ENCODE measurements at regions not wholly inside any gene's neighbourhood (a gene's known extent, or its start where the extent isn't known, plus 50 kb on each side); places are given as distances from the start of the nearest gene placed in this dataset.
A peak's percentile ranks its signal among the peaks of the same experiment; 100 is the strongest.

DNA sequence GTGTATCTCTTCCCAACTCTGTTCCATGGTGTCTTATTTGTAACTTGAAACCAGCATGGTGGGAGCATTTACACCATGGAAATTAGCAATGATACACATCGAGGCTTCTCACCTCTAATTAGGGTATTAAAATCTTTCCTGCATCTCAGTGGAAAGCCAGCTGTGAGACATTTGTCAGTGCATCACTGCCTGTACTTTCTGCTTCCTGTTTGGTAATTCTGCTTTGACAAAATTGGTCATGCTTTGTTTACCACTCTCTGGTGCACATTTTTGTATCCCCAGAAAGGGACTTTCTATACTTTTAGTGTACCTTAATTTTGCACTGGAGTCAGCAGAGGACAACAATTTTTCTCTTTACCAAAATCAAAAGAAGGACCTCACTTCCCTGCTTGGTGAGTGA, 402.1 kb downstream of the PDCD6IP start:
- no peak for DNase-seq

DNA sequence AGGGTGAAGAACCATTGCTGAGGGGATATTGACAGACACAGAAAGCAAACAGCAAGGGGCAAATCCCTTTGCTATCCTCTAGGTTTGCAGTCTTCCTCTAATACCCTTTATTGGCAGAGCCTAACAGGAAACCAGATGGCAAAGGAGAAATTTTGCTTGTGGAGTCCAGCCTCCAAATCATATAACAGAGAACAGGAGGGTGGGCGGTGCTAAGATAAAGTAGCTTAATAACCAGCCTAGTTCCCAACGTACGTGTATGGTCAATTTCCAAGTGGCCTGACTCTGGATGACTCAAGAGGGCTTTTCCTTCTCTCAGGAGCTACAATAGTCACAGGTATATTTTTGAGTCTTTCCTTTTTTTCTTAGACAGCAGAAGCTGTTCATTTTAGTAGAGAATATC, 404.5 kb downstream of the PDCD6IP start:
- DNase-seq, result no peak

DNA sequence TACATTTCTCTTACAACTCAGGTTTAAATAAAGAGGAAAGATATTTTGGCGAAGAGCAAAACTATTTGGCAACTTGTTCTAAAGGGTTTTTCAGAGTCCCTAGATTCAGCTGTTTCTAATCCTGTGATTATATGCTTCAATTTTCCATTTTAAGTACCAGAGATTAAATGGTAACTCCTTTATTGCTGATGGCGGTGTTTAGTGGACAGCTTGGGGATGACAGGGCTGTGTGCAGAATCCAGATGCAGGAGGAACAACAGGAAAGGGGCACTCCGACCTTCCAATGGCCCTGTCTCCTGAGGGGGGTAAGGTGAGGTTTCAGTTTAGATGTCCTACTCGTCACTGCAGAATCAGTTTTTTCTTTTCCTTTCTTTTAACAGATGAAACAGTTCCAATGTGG, 405.0 kb downstream of the PDCD6IP start:
- no peak for DNase-seq

DNA sequence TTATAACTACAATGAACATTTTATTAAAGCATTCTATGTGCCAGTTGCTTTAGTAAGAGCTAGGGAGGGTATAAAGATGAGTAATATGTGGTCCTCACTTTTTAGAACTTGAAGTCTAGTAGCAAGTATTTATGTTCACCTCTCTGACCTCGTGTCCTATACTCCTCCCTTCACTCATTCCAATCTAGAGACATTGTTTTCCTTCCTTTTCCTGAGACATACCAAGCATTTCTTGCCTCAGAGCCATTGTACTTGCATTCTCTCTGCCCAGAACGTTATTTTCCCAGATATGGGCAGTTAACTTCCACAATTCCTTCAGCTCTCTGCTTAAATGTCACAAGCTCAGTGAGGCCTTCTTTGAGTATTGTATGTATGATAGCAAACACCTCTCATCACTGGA, 408.6 kb downstream of the PDCD6IP start:
- no peak for DNase-seq

DNA sequence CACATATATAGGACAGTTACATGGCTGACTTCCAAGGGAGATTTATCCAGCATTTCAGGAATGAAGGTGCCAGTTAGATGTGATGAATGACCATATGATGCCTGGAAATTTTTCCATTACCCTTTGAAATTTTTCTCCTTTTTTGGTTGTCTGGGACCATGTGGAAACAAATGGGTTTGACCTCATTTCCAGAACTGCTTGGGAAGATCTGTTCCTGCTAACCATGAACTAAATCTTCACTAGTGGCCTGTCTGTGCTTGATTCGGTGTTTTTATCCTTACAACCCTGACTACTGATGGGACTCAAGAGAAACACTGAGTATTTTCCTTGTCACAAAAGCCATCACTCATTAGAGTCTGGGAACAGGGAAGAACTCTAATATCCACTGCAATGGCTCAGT, 409.4 kb downstream of the PDCD6IP start:
- no peak for DNase-seq

DNA sequence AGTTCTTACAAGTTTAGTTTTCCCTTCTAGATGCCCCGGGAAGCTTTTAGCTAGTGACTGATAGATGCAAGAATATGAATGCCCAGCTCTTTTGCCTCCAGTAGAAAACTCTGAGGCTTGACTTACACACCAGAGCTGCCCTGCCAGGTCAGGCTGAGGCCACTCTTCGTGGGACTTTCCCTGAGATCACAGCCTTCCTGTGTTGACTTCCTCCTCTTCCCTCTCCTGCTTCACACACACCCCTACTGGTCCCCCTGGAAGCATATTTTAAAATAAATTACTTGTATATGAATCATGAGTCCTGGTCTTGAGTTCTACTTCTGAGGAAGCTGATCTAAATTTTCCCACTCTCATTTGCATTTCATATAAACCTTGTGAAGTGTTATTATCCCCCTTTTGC, 413.7 kb downstream of the PDCD6IP start:
- DNase-seq, result no peak

DNA sequence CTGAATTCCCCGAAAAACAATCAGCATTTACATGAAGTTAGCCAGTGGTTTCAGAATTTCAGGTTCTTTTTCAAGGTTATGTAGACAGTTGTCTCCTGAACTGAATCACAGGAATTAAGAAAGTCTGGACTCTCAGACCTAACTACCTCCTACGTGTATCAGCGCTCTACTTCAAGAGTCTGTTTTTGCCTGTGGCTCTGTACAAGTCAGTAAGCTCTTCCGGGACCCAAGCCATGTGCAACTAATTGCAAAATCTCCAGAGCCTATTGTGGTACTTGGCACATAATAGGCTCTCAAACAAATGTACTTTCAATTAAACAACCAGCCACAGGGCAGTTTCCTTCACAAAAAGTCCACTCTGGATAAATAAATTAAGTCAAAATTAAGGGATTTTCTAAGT, 414.2 kb downstream of the PDCD6IP start:
- DNase-seq, result no peak

DNA sequence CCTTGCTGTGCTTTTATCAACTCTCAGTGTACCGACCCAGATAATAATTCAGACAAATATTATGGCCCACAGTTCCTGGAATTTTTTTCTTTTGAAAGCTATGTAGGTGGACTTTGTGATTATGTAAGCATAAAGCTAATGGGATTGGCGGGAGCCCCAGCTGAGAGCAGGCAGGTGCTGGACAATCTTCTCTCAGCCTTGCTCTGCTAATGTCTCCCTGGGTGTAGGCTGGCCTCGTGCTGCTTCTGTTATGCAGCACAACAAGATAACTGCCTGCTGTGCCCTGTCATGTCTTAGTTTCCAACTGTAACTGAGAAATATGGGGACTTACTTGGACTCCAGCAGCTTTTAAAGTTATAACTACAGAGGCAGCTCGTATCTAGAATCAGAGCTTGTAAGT, 415.0 kb downstream of the PDCD6IP start:
- no peak for DNase-seq

DNA sequence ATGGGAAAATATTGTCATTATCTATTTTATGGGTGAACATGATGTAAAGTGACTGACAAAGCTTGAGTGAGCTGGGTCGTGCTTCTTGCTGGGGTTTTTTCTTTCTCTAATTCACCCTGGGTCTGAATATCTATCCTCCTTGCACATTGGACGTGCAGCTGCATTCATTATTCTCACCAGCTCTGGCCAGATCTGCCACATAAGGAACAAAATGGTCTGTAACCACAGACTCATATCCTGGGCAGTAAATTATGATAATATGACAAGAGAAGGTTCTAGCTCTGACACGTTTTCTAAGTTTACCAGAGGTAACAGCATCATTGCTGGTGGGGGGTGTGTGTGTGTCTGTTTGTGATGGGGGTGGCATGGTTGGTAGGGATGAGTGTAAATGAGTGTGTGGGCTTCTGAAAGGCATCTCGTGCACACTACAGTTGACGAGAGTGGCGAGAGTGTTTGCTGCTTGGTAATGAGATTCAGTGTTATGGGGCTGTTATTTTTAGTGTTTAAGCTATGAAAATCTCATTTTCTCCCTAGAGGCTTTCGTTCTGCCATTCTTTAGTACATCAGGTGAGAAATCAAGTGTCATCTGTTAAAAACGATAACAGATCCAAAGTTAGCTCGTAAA, 418.4 kb downstream of the PDCD6IP start:
- no peak for DNase-seq

DNA sequence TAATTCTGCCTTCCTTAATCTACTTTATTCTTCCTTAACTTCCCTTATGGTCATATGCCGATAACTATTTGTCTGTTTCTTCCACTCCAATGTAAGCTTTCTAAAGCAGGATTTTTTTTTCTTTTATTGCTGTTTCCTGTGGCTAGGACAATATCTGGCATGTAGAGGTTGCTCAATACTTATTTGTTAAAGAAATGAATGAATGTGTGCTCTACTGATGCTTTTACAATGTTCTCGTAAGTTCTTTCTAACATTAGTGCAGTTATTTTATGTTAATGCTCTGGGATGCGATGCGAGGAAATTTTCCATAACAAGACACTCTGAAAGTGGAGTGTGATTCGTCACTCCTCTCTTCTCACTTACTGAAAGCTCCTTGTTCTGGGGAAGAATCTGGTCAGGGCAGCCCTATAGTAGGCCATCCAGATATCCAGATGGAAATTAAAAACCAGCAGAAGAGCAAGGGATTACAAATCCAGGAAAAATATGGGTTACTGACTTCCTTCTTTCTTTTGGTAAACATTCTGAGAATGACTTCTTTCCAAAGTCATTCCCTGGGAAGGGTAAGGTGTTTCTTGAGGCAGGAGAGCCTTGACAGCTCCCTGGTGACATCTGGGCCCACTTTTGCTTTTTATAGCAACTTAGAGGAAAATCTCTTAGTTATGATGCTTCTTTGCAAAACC, 420.4 kb downstream of the PDCD6IP start:
- DNase-seq, result no peak

DNA sequence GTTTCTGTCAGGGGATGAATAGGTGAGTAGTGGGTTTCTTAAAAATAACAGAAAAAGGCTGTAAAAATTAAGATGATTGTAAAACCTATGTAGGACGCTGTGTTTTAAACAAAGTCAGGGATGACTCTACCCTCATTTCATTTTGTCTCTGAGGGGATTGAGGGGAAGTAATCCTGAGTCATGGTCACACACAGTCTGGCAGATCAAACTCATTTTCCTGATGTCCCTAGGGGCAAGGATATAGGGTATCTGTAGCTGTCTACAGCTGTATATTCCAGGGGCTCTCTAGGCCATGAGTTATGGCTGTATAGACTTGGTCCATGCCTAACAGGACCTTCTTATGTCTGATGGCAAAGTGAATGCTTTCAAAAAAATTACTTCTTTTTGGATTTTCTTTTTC, 421.1 kb downstream of the PDCD6IP start:
- no peak for DNase-seq

DNA sequence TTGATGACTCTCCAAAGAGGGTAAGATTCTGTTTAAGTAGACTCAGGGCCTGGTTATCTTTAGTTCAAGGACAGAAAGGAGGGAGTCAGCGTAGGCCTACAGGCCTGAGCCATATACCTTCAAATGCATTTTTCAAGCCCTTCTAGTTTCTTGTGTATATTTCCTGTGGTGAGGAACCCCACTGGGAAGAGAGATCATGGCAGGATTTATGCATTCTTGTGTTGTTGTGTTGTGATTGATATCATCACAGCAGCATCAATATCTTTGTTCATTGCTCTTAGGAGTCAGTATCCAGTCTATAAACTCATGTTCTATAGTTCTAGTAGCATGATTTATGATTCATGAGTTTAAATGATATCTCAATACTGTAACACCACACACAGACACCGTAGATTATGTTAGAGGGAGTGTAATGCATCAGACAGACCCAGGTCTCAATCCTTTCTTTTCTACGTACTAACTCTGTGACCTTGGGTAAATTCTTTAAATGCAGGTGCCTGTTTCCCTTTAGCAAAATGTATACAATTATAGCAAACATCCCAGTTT, 427.5 kb downstream of the PDCD6IP start:
- DNase-seq, result no peak

DNA sequence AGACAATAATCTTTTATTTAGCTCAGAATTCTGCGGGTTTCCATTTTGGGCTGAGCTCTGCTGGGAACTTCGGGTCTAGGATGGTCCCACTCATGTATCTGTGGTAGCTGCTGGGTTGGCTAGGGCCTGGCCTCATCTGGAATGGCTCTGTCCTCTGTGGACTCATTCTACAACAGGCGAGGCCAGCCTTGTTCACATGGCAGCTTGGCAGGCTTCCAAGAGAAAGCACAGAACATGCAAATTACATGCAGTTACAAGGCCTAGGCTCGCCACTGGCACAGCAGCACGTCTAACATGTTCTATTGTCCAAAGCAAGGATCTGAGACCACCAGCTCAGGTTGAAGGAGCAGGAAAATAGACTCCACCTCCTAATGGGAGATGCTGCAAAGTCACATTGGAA, 431.4 kb downstream of the PDCD6IP start:
- no peak for DNase-seq

DNA sequence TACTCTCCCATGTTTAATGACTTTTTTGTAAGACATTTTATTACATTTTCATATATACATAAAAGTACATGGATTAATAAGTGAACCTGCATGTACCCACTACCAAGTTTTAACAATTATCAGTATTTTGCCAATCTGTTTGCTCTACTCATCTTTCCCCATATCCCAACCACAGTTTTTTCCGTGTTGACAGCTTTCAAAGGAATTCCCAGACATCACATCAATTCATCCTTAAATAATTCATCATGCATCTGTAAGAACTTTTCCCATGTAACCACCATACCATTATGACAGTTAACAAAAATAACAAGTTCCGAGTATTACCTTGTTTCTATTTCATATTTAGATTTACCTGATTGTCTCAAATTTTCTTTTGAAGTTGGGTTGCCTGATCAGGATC, 436.7 kb downstream of the PDCD6IP start:
- no peak for DNase-seq

DNA sequence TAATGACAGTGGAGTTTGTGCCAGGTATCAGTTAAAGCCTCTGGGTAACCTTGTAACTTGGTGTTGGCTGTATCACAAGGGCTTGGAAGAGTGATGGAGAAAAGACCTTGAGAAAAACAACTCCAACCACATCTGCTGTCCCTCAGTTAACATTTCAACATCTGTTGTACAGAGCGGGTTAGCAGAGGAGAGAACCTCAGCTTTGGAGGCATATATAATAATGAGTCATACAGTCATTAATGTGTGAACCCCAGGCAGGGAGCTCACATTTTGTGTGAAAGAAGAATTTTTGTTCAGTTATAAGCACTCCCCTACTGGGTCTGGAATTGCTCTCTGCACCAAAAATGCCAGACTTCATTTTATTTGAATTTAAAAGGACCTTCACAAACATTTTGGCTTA, 439.5 kb downstream of the PDCD6IP start:
- no peak for DNase-seq

DNA sequence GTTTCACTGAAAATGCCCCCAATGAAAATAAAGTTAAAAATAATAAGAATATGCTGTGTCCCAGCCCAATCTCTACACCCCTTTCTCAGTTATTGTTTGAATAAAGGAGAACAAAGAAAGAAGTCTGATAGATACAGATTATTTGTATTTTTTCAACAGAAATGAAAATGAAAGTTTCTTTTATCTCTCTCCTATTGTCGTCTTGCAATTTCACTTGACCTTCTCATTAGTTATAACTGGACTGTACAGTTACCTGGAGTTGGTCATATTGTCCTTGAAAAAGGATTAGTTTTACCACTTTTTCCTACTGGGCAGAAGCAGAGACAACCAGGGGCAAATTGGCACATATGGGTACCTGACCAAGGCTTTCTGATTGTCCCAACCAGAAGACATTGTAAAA, 440.0 kb downstream of the PDCD6IP start:
- peak; percentile 4 for DNase-seq

DNA sequence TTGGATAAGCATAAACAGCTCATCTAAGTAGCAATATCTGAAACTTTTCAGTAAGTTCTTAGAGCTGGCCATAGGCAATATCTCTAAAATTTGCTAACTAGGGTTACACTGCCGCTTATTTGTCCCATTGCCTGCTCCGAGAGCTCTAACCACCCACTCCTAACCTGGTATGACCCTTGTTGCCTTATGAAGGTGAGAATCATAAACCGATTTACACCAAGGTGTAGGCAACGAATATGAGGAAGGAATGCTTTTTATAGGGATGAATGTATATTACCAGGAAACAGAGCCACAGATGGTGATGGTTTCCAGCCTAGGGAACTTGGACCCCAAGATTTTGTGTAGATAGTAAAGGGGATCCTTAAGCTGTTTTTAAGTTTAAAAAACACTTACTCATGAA, 440.9 kb downstream of the PDCD6IP start:
- DNase-seq, result no peak

DNA sequence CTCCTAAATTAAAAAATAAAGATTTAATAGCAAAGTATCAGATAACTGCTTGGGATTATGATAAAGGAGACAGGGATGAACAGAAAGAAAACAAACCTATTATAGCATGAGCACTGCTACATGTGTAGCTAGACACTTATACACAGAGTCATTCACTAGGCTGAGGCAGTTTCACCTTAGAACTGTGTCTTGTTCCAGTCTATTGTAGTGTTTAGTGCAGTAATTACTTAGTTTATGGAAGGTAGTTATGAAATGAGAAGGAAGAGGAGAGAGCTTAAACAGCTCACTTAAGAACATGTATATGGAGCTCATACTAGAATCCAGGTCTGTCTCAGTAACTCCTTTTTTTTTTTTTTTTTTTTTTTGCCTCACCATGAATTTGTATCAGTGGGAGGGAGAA, 441.4 kb downstream of the PDCD6IP start:
- no peak for DNase-seq

DNA sequence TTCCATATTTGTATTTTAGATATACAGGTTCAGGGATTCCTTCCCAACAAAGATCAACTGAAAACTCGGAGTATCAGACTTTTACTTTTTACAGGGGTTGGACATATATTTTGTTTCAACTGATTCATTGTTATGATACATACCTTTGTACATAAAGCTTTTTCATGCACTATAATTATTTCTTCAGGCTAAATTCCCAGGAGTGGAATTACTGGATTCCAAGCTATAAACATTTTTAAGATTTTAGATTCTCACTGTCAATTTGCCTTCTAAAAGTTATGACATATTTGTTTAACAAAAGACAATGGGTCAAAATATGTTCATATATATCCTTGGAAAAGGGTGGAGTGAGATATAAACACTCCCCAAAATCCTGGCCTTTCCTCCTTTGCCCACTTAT, 449.0 kb downstream of the PDCD6IP start:
- DNase-seq, result no peak

DNA sequence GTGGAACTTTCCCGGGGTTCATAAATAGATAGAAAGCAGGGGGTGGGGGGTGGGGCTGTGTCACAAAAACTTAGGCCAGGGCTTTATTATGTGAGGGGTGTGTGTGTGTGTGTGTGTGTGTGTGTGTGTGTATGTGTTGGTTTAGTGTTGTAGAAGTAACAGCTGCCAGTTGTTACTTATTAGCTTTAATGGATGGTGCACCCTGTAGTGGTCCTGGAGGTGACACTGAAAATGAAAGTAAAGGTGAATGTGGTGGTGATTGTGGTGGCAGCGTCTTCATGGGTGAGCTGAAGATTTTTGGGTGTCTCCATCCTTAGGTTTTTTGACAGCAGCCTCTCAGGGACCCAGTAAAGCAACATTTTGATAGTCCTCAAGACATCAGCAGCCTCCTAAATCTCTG, 449.9 kb downstream of the PDCD6IP start:
- DNase-seq, result no peak

DNA sequence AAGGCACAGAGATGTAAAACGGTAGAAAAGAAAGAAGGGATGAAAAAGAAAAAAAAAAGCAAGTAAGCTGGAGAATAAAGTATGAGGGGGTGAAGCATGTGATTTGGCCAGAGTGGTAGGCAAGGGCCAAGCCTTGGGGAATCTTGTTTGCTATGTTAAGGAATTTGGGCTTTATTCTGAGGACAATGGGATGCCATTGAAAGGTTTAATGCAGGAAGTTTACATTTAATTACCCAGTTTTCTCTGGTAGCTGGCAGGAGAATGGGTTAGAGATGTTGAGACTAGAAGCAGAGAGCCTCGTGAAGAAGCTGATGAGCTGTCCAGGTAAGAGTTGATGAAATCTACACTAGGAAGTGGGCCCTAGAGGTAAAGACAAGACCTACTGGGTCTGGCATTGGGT, 455.9 kb downstream of the PDCD6IP start:
- no peak for DNase-seq

DNA sequence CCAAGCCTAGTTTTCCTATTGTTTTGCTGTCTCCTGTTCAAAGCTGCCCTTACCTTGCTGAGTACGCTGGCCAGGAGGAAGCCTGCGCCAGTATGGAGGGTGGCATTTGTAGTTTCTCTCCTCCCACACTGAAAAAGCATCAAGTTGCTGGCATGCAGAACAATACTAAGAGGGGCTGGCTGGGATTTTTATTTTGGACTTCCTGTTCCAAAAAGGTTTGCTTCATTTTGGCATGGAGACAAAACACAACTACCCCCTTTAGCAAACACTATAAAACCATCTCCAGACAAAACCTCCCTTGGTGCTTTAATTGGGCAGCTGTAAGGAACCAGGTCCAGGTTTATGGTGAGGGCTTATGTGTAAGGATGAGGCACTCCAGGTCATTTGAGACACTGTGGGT, 457.6 kb downstream of the PDCD6IP start:
- DNase-seq, result no peak

DNA sequence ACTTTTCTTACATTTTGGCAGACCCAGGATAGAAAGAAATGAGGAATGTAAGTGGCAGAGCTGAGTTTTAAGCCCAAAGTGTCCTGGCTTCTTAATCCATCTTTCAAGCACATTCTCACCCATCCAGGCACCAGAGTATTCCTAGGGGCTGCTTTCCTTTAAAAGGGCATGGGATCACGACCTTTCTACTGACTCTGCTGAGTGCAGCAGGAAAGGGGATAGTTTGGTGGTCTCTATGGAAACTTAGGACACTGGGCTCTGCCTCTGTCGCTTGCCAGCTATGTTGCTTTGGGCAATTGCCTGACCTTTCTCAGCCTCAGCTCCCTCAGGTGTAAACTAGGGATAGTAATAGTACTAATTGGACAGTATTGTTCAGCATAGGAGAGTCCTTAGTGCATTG, 458.4 kb downstream of the PDCD6IP start:
- no peak for DNase-seq

DNA sequence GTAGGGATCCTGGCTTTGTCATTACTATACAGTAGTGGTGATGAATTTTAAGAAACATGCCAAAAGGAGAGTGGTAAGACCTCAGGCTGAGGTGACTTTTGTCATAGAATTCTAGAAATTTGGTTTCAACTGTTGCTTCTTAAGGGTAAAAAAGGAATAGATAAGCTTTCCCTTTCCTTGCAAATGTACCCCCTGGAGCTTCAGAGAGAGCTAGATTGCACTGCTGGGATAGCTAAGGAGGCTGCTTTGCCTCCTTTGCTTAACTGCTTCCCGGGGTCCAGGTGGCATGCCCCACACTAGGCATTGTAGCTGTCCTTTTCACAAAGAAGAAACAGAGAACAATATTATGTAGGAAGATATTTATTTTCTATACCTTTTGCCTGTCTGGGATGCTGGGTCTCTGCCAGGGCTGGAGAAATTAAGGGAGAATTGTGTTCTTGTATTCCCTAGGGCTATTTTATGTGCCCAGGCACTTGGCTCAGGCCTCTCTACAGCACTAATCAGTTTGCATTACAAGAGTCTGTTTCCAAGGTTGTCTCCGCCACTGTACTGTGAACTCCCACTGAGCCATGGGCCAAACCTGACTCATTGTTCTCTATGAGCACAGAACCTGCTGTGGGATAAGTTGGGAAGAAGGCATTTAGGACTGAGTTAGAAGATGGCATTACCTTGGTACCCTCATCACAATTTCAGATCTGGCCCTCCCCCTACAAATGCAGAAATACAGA, 460.0 kb downstream of the PDCD6IP start:
- no peak for DNase-seq
